Suprapubic skin (tissue), 4 donors: ENCODE measurements at regions not wholly inside any gene's neighbourhood (a gene's known extent, or its start where the extent isn't known, plus 50 kb on each side); places are given as distances from the start of the nearest gene placed in this dataset.

Experiments
- DNase-seq, 2 donors: peaks; one replicate each; pipeline ENCODE4 v3.0.0-alpha.2; 2019; ENCODE audit warnings: low spot score in 2 of 2
- H3K27ac ChIP-seq: fragments of 200-600 bp; sonication (generic); one replicate; pipeline ENCODE4 v1.5.1; 2019
- H3K27me3 ChIP-seq: fragments of 200-600 bp; sonication (generic); one replicate; pipeline ENCODE4 v1.5.1; 2019
- H3K36me3 ChIP-seq: fragments of 200-600 bp; sonication (generic); one replicate; pipeline ENCODE4 v1.5.1; 2019
- H3K4me1 ChIP-seq: fragments of 200-600 bp; sonication (generic); one replicate; pipeline ENCODE4 v1.5.1; 2019
- H3K4me3 ChIP-seq: fragments of 200-600 bp; sonication (generic); one replicate; pipeline ENCODE4 v1.5.1; 2019; ENCODE audit warnings: mild to moderate bottlenecking
- H3K9me3 ChIP-seq: fragments of 200-600 bp; sonication (generic); one replicate; pipeline ENCODE4 v1.5.1; 2019
- EP300 ChIP-seq: sonication (generic); formaldehyde crosslinking; IDR thresholded peaks from one replicate; pipeline ENCODE4 v1.6.1; 2017; ENCODE audit warnings: antibody characterized with exemption
- POLR2A ChIP-seq, 2 donors: fragments of 450-650 bp; IDR thresholded peaks; one replicate each; pipeline ENCODE4 v1.6.1; 2017; ENCODE audit warnings: antibody characterized with exemption in 2 of 2, mild to moderate bottlenecking in 2 of 2, moderate library complexity in 2 of 2
- POLR2AphosphoS5 ChIP-seq, 3 donors: sonication (generic); formaldehyde crosslinking; IDR thresholded peaks; one replicate each; pipeline ENCODE4 v1.6.1; 2017; ENCODE audit warnings: antibody characterized with exemption in 3 of 3
- WGBS: methylation state at CpG from one replicate; pipeline ENCODE4 v1.1.5; 2018; 5-methylcytosine and 5-hydroxymethylcytosine counted together
- TF ChIP-seq, protein P1 (sequence below), 2 donors: fragments of 200-600 bp in 1 of 2; fragments of 450-650 bp in 1 of 2; sonication (generic) in 1 of 2; IDR thresholded peaks; one replicate each; pipeline ENCODE4 v1.5.1; 2016 to 2019; ENCODE audit warnings: antibody characterized with exemption in 2 of 2, mild to moderate bottlenecking in 1 of 2, moderate library complexity in 1 of 2

DNA sequence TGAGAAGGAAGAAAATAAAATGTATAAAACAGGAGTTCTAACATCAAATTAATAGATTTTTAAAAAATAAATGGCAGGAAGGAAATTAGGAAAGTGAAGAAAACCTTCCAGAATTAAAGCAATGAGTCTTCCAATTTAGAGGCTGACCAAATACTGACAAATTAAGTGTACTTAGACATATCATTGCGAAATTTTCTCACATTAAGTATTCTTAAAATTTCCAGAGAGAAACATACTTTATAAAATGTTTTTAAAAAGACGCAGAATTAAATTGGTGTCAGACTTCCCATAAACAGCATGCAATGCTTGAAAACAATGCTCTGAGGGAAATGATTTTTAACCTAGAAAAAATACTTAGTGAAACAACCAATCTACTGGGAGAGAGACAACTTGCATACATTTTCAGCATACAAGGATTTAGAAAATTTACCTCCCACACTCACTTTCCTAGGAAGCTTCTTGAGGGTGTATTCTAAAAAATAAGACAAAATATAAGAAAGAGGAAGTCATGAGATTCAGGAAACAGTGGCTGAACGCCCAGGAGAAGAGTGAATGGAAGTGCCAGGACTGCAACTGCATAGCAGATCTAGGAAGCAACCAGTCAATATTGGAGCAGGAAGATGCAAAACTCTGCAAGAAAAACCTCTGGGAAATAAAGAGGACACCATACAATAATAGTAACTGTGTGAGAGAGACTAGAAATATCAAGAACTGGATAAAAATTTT lies 339.9 kb downstream of the ADCYAP1 start:
- H3K4me3 ChIP-seq: no peak overlapping the region
- TF ChIP-seq POLR2AphosphoS5 (IDR thresholded peaks at IDR 0.05): no peak
- TF ChIP-seq, protein P1, sequence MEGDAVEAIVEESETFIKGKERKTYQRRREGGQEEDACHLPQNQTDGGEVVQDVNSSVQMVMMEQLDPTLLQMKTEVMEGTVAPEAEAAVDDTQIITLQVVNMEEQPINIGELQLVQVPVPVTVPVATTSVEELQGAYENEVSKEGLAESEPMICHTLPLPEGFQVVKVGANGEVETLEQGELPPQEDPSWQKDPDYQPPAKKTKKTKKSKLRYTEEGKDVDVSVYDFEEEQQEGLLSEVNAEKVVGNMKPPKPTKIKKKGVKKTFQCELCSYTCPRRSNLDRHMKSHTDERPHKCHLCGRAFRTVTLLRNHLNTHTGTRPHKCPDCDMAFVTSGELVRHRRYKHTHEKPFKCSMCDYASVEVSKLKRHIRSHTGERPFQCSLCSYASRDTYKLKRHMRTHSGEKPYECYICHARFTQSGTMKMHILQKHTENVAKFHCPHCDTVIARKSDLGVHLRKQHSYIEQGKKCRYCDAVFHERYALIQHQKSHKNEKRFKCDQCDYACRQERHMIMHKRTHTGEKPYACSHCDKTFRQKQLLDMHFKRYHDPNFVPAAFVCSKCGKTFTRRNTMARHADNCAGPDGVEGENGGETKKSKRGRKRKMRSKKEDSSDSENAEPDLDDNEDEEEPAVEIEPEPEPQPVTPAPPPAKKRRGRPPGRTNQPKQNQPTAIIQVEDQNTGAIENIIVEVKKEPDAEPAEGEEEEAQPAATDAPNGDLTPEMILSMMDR (IDR thresholded peaks at IDR 0.05): no peak
- no peak for TF ChIP-seq EP300
- no peak for TF ChIP-seq POLR2A (IDR thresholded peaks at IDR 0.05)
- H3K27ac ChIP-seq: no peak overlapping the region
- H3K4me1 ChIP-seq: no peaks in the 10 kb centered on the region
- no peak for DNase-seq
- H3K9me3 ChIP-seq: peaks cover 11% of the 10 kb centered on the region
- no peaks in the 10 kb centered on the region for H3K27me3 ChIP-seq
- WGBS: 69% methylated on average over 3 of the region's 3 CpGs
- H3K36me3 ChIP-seq: no peaks in the 10 kb centered on the region

DNA sequence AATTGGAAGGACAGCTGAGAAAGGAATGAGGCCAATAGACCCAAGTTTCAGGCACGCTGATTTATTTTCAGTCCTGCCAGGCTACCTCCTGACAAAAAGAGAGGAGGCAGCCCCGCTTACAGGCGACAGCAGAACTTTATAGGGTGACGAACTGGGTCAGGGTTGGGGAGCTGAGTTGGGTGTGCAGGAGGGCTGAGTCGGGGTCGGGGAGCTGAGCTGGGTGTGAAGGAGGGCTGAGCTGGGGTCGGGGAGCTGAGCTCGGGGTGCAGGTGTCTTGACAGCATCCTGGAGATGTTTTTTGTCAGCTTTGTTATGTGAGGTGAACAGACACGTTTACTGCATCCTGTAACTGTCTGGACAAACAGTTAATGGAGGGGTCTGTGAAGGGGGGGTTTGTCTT lies 342.2 kb downstream of the ADCYAP1 start:
- H3K4me1 ChIP-seq: no peaks in the 10 kb centered on the region
- no peaks in the 10 kb centered on the region for H3K36me3 ChIP-seq
- no peak overlapping the region for H3K4me3 ChIP-seq
- H3K9me3 ChIP-seq: peaks cover 11% of the 10 kb centered on the region
- H3K27ac ChIP-seq: no peak overlapping the region
- 31% methylated on average over 9 of the region's 9 CpGs for WGBS
- DNase-seq: no peak
- no peaks in the 10 kb centered on the region for H3K27me3 ChIP-seq
- no peak for TF ChIP-seq POLR2A (IDR thresholded peaks at IDR 0.05)
- no peak for TF ChIP-seq POLR2AphosphoS5 (IDR thresholded peaks at IDR 0.05)
- TF ChIP-seq, protein P1 (IDR thresholded peaks at IDR 0.05): no peak

GRCh38 chr18:1252534-1252933 lies 347.9 kb downstream of the ADCYAP1 start:
- no peak overlapping the region for H3K27ac ChIP-seq
- H3K4me3 ChIP-seq: no peak overlapping the region
- no peaks in the 10 kb centered on the region for H3K27me3 ChIP-seq
- H3K9me3 ChIP-seq: peaks cover 3% of the 10 kb centered on the region
- 35% methylated on average over 1 of the region's 1 CpG for WGBS
- no peaks in the 10 kb centered on the region for H3K36me3 ChIP-seq
- no peak for TF ChIP-seq EP300
- no peaks in the 10 kb centered on the region for H3K4me1 ChIP-seq
- no peak for DNase-seq

DNA sequence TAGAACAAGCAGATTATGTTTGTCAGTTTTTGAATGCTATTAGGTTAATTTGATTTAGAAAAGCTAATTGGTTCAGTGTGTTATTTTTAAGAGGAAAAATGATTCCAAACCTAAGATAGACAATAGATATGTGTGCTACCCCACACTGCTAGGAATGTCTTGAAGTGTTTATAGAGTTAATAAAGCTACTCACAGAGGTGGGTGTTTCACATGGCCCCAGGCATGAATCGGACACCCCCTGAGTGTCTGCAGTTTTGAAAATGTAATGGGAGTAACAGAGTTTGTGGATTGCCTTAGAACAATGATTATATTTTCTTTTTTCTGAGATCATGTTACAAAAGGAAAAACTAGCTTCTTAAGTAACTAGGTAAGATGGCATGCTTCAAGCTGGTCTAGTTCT lies 348.3 kb downstream of the ADCYAP1 start:
- Histone ChIP-seq H3K36me3 (no peaks in the 10 kb centered on the region), H3K4me3 (no peak overlapping the region), H3K27ac (no peak overlapping the region), H3K9me3 (peaks cover 3% of the 10 kb centered on the region), H3K4me1 (no peaks in the 10 kb centered on the region), H3K27me3 (no peaks in the 10 kb centered on the region)
- 38% methylated on average over 1 of the region's 1 CpG for WGBS
- DNase-seq: no peak
- TF ChIP-seq POLR2AphosphoS5 (IDR thresholded peaks at IDR 0.05): no peak
- TF ChIP-seq, protein P1 (IDR thresholded peaks at IDR 0.05): no peak
- no peak for TF ChIP-seq POLR2A (IDR thresholded peaks at IDR 0.05)
- TF ChIP-seq EP300: no peak

GRCh38 chr18:1253827-1254226 lies 349.2 kb downstream of the ADCYAP1 start:
- Histone ChIP-seq H3K36me3 (no peaks in the 10 kb centered on the region), H3K4me1 (no peaks in the 10 kb centered on the region), H3K27ac (no peak overlapping the region), H3K27me3 (no peaks in the 10 kb centered on the region), H3K4me3 (no peak overlapping the region), H3K9me3 (peaks cover 3% of the 10 kb centered on the region)
- TF ChIP-seq EP300: no peak
- TF ChIP-seq POLR2A (IDR thresholded peaks at IDR 0.05): no peak
- no peak for TF ChIP-seq POLR2AphosphoS5 (IDR thresholded peaks at IDR 0.05)
- TF ChIP-seq, protein P1 (IDR thresholded peaks at IDR 0.05): no peak
- DNase-seq: no peak
- 77% methylated on average over 3 of the region's 3 CpGs for WGBS

DNA sequence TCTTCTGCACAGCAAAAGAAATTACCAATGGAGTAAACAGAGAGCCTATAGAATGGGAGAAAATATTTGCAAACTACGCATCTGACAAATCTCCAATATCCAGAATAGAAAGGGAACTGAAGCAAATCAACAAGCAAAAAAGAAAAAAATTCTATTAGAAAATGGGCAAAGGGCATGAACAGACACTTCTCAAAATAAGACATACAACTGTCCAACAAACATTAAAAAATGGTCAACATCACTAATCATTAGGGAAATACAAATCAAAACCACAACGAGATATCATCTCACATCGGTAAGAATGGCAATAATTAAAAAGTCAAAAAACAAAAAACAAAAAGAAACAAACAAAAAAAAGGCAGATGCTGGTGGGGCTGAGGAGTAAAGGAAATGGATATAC lies 356.4 kb downstream of the ADCYAP1 start:
- TF ChIP-seq POLR2A (IDR thresholded peaks at IDR 0.05) (no peak), EP300 (no peak), POLR2AphosphoS5 (IDR thresholded peaks at IDR 0.05) (no peak)
- no peak for DNase-seq
- Histone ChIP-seq H3K27ac (no peak overlapping the region), H3K36me3 (no peaks in the 10 kb centered on the region), H3K9me3 (peaks cover 9% of the 10 kb centered on the region), H3K4me1 (no peaks in the 10 kb centered on the region), H3K27me3 (no peaks in the 10 kb centered on the region), H3K4me3 (no peak overlapping the region)
- 90% methylated on average over 3 of the region's 3 CpGs for WGBS
